Neural progenitor cell (in vitro differentiated cells): ENCODE measurements at regions not wholly inside any gene's neighbourhood (a gene's known extent, or its start where the extent isn't known, plus 50 kb on each side); places are given as distances from the start of the nearest gene placed in this dataset.

Experiments
- DNase-seq: peaks from one replicate; pipeline ENCODE4 v3.0.0-alpha.2; 2016; ENCODE audit warnings: low spot score
- H2AFZ ChIP-seq: fragments of 200-600 bp; sonication (generic); replicated peaks from 2 replicates; pipeline ENCODE4 v1.6.1; 2016; ENCODE audit warnings: antibody characterized with exemption
- H3F3A ChIP-seq: fragments of 200-600 bp; sonication (generic); 2 replicates; pipeline ENCODE4 v1.6.1; 2016; ENCODE audit warnings: antibody characterized with exemption, low read depth
- H3K27ac ChIP-seq: fragments of 200-600 bp; sonication (generic); 2 replicates; pipeline ENCODE4 v1.5.1; 2016; ENCODE audit warnings: mild to moderate bottlenecking
- H3K27me3 ChIP-seq: fragments of 200-600 bp; sonication (generic); 2 replicates; pipeline ENCODE4 v1.6.1; 2016; ENCODE audit warnings: mild to moderate bottlenecking, moderate library complexity
- H3K36me3 ChIP-seq: fragments of 200-600 bp; sonication (generic); 2 replicates; pipeline ENCODE4 v1.5.1; 2016
- H3K4me1 ChIP-seq: fragments of 200-600 bp; sonication (generic); 2 replicates; pipeline ENCODE4 v1.6.1; 2016; ENCODE audit warnings: mixed run types
- H3K4me2 ChIP-seq: fragments of 200-600 bp; sonication (generic); 2 replicates; pipeline ENCODE4 v1.6.1; 2016
- H3K4me3 ChIP-seq: fragments of 200-600 bp; sonication (generic); 2 replicates; pipeline ENCODE4 v1.5.1; 2016
- H3K79me2 ChIP-seq: fragments of 200-600 bp; sonication (generic); 2 replicates; pipeline ENCODE4 v1.6.1; 2016; ENCODE audit warnings: low read depth
- H3K9ac ChIP-seq: fragments of 200-600 bp; sonication (generic); 2 replicates; pipeline ENCODE4 v1.6.1; 2016
- H3K9me3 ChIP-seq: fragments of 200-600 bp; sonication (generic); 2 replicates; pipeline ENCODE4 v1.5.1; 2016; ENCODE audit warnings: low read depth
- H4K20me1 ChIP-seq: fragments of 200-600 bp; sonication (generic); 2 replicates; pipeline ENCODE4 v1.6.1; 2016; ENCODE audit warnings: low read depth
- H3K27ac Mint-ChIP-seq: 3 replicates; pipeline ENCODE4 v1.8.0; 2021; ENCODE audit warnings: mixed read lengths
- H3K27me3 Mint-ChIP-seq: 2 replicates; pipeline ENCODE4 v1.8.0; 2022; ENCODE audit warnings: low read depth, mild to moderate bottlenecking, inconsistent platforms, moderate library complexity, mixed read lengths; ENCODE audit not compliant: insufficient read depth
- H3K36me3 Mint-ChIP-seq: 3 replicates; pipeline ENCODE4 v1.8.0; 2021; ENCODE audit warnings: mixed read lengths
- H3K4me1 Mint-ChIP-seq: 3 replicates; pipeline ENCODE4 v1.8.0; 2021; ENCODE audit warnings: mixed read lengths
- H3K4me3 Mint-ChIP-seq: 3 replicates; pipeline ENCODE4 v1.8.0; 2021; ENCODE audit warnings: mild to moderate bottlenecking, moderate library complexity, mixed read lengths
- H3K9me3 Mint-ChIP-seq: 3 replicates; pipeline ENCODE4 v1.8.0; 2020; ENCODE audit warnings: mixed read lengths
- CTCF ChIP-seq: fragments of 200-600 bp; sonication (generic); IDR thresholded peaks from 2 replicates; pipeline ENCODE4 v1.5.1; 2017; ENCODE audit warnings: antibody characterized with exemption, mild to moderate bottlenecking
- EZH2 ChIP-seq: fragments of 200-600 bp; sonication (generic); IDR thresholded peaks from 2 replicates; pipeline ENCODE4 v1.6.1; 2017; ENCODE audit warnings: antibody characterized with exemption, mild to moderate bottlenecking, moderate library complexity
- EZH2phosphoT487 ChIP-seq: fragments of 200-600 bp; sonication (generic); IDR thresholded peaks from 2 replicates; pipeline ENCODE4 v1.6.1; 2017; ENCODE audit warnings: antibody characterized with exemption

DNA sequence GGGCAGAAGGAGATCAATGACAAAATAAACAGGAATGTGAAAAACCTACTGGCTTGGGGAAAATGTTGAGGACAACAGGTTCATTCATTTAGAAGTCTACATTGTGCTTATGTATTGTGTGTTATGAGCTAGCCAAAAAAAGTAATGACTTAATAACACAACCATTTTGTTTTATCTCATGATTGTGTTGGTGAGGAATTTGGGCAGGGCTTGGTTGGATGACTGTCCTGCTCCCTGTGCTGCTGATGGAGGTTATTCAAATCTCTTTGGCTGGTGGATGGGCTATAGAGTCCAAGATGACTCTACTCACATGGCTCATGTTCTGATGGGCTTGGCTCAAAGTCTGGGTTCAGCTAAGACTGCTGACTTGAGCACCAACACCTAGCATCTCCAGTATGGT lies 116.3 kb downstream of the HS3ST1 start:
- no peaks in the 10 kb centered on the region for H3K4me1 ChIP-seq
- no peak for TF ChIP-seq CTCF
- no peak for TF ChIP-seq EZH2
- no peak for TF ChIP-seq EZH2phosphoT487
- H3K4me1 Mint-ChIP-seq: no peaks in the 10 kb centered on the region
- H3K27ac ChIP-seq: no peak overlapping the region
- H3K9me3 ChIP-seq: no peaks in the 10 kb centered on the region
- H3K4me3 Mint-ChIP-seq: no peak overlapping the region
- no peak overlapping the region for H3K27ac Mint-ChIP-seq
- H3K36me3 Mint-ChIP-seq: no peaks in the 10 kb centered on the region
- no peaks in the 10 kb centered on the region for H3K27me3 ChIP-seq
- H4K20me1 ChIP-seq: no peaks in the 10 kb centered on the region
- peaks cover 5% of the 10 kb centered on the region for H3K27me3 Mint-ChIP-seq
- H3K4me3 ChIP-seq: no peak overlapping the region
- no peak for DNase-seq
- H3K4me2 ChIP-seq: no peak overlapping the region
- H3K36me3 ChIP-seq: no peaks in the 10 kb centered on the region
- H3K9me3 Mint-ChIP-seq: peaks cover 13% of the 10 kb centered on the region
- H2AFZ ChIP-seq: no peak overlapping the region
- H3K9ac ChIP-seq: no peak overlapping the region
- no peaks in the 10 kb centered on the region for H3K79me2 ChIP-seq
- H3F3A ChIP-seq: no peaks in the 10 kb centered on the region

- Histone ChIP-seq H3K36me3 (no peaks in the 10 kb centered on the region), H2AFZ (no peak overlapping the region), H3K27me3 (no peaks in the 10 kb centered on the region), H3F3A (no peaks in the 10 kb centered on the region), H3K27ac (no peak overlapping the region), H4K20me1 (no peaks in the 10 kb centered on the region), H3K79me2 (no peaks in the 10 kb centered on the region), H3K9ac (no peak overlapping the region), H3K9me3 (no peaks in the 10 kb centered on the region), H3K4me3 (no peak overlapping the region), H3K4me1 (peaks cover 7% of the 10 kb centered on the region), H3K4me2 (no peak overlapping the region)
- Mint-ChIP-seq H3K4me3 (no peak overlapping the region), H3K4me1 (peaks cover 2% of the 10 kb centered on the region), H3K27me3 (no peaks in the 10 kb centered on the region), H3K27ac (no peak overlapping the region), H3K9me3 (no peaks in the 10 kb centered on the region), H3K36me3 (no peaks in the 10 kb centered on the region)
- TF ChIP-seq EZH2 (no peak), CTCF (no peak)
- DNase-seq: no peak
These were observed 127.5 kb downstream of the HS3ST1 start for GRCh38 chr4:11301075-11301660.

DNA sequence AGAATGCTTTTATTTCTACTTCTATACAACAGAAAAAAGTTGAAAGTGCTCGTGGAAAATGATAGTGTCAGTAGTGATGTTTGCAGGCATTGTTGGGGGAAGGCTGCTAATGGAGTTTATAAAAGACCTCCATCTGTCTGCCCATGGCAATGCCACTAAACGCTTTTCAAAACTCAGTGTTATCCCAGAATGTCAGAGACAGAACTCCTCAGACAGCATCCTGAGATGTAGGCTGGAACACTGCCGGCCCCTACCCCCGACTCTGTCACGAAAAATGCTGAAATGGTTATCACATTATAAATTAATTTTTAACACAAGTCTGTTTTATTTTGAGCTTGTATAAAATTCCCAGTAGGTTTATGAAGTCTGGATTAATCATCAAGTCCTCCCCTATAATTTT lies 128.9 kb downstream of the HS3ST1 start:
- Histone ChIP-seq H3K27ac (no peak overlapping the region), H3K9ac (no peak overlapping the region), H3K79me2 (no peaks in the 10 kb centered on the region), H3K36me3 (no peaks in the 10 kb centered on the region), H3K9me3 (no peaks in the 10 kb centered on the region), H3K4me2 (no peak overlapping the region), H2AFZ (no peak overlapping the region), H3K4me3 (no peak overlapping the region), H3F3A (no peaks in the 10 kb centered on the region), H4K20me1 (no peaks in the 10 kb centered on the region), H3K27me3 (no peaks in the 10 kb centered on the region), H3K4me1 (peaks cover 7% of the 10 kb centered on the region)
- Mint-ChIP-seq H3K9me3 (no peaks in the 10 kb centered on the region), H3K27ac (no peak overlapping the region), H3K36me3 (no peaks in the 10 kb centered on the region), H3K4me3 (no peak overlapping the region), H3K4me1 (peaks cover 2% of the 10 kb centered on the region), H3K27me3 (no peaks in the 10 kb centered on the region)
- DNase-seq: no peak
- no peak for TF ChIP-seq EZH2
- TF ChIP-seq CTCF: no peak
- TF ChIP-seq EZH2phosphoT487: no peak
